Testis (tissue), 2 donors: ENCODE measurements at regions not wholly inside any gene's neighbourhood (a gene's known extent, or its start where the extent isn't known, plus 50 kb on each side); places are given as distances from the start of the nearest gene placed in this dataset.

Experiments used
- CTCF ChIP-seq, 3 experiments: fragments of 450-650 bp in 2 of 3; fragments of 200-600 bp in 1 of 3; sonication (generic) in 1 of 3; IDR thresholded peaks; one replicate each; pipeline ENCODE4 v1.5.1; 2016 to 2019; ENCODE audit warnings: antibody characterized with exemption in 3 of 3, mild to moderate bottlenecking in 2 of 3, moderate library complexity in 1 of 3
- POLR2A ChIP-seq: fragments of 450-650 bp; IDR thresholded peaks from one replicate; pipeline ENCODE4 v1.6.1; 2017; ENCODE audit warnings: antibody characterized with exemption, mild to moderate bottlenecking, moderate library complexity

GRCh38 chr3:152973575-152973974 is 138.6 kb downstream of the P2RY1 start:
- TF ChIP-seq CTCF (IDR thresholded peaks at IDR 0.05) (no peak), POLR2A (no peak)
